ENCODE measurements at regions not wholly inside any gene's neighbourhood (a gene's known extent, or its start where the extent isn't known, plus 50 kb on each side); places are given as distances from the start of the nearest gene placed in this dataset.

GRCh38 chr6:140987364-140988155, 1145.2 kb upstream of the GJE1 start:
- TF ChIP-seq CTCF (conservative IDR thresholded peaks at IDR 0.05 in 1 of 2, IDR thresholded peaks at IDR 0.05 in 1 of 2; ENCODE audit: extremely low read depth in 1 of 2, insufficient read depth in 1 of 2, low read depth in 1 of 2, low read length in 2 of 2) (no peak), EZH2 (IDR thresholded peaks at IDR 0.05; ENCODE audit: borderline replicate concordance, low read length) (no peak)

Data from mammary epithelial cell (primary cell).